ENCODE measurements at regions not wholly inside any gene's neighbourhood (a gene's known extent, or its start where the extent isn't known, plus 50 kb on each side); places are given as distances from the start of the nearest gene placed in this dataset.

- TF ChIP-seq CTCF (IDR thresholded peaks at IDR 0.05; ENCODE audit: low read depth, low read length) = 0 out of 2 replicates have a peak, but pooled peaks have one; percentile 10
- no peak for TF ChIP-seq EZH2phosphoT487 (IDR thresholded peaks at IDR 0.05; ENCODE audit: low read depth)
These were observed 268.4 kb upstream of the USP24 start for GRCh38 chr1:55483523-55483922.

Measured in OCI-LY3 (cell line).